ENCODE measurements at regions not wholly inside any gene's neighbourhood (a gene's known extent, or its start where the extent isn't known, plus 50 kb on each side); places are given as distances from the start of the nearest gene placed in this dataset.

DNA sequence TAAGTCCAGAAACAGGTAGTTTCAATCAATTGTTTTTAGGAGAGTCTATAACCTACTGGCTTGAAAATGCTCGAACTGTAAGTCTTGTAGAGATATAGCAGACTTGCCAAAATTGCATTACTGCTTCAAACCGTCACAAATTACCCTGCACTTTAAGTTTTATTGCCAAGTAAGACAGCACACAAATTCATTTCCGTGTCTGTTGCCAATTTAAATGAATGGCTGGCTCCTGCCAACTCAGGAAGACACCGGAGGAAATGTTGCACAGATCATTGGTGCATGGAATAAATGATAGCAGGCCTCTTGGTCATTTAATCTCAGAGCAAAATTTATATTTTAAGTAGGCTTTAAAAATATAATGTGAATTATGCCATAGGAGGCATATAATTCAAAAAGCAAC is 438.1 kb downstream of the HACE1 start:
- no peaks in the 10 kb centered on the region for H3K36me3 Mint-ChIP-seq (ENCODE audit: low read depth)
- H3K27me3 Mint-ChIP-seq (ENCODE audit: low read depth), result no peaks in the 10 kb centered on the region
- H3K27ac Mint-ChIP-seq, result no peak overlapping the region
- H3K4me3 Mint-ChIP-seq, result no peak overlapping the region
- peaks cover 10% of the 10 kb centered on the region for H3K9me3 Mint-ChIP-seq
- H3K4me1 Mint-ChIP-seq (ENCODE audit: low read depth), result no peaks in the 10 kb centered on the region

DNA sequence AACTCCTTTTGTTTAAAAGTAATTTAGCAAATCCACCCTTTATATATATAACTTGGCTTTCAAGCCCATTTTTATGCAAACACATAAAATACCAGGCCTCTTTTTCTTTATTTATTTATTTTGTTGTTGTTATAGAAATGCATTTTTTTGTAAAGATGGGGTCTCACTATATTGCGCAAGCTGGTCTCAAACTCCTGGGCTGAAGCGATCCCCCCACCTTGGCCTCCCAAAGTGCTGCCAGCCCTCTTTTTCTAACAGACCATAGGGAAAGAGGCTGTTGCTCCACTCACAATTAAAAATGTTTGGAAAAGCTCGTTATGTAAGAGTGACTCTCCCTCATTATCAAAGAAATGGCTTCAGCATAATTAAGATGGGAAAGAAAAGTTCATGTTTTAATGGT is 440.9 kb downstream of the HACE1 start:
- Mint-ChIP-seq H3K9me3 (peaks cover 4% of the 10 kb centered on the region), H3K36me3 (ENCODE audit: low read depth) (no peaks in the 10 kb centered on the region), H3K27me3 (ENCODE audit: low read depth) (no peaks in the 10 kb centered on the region), H3K27ac (no peak overlapping the region), H3K4me1 (ENCODE audit: low read depth) (no peaks in the 10 kb centered on the region), H3K4me3 (no peak overlapping the region)

DNA sequence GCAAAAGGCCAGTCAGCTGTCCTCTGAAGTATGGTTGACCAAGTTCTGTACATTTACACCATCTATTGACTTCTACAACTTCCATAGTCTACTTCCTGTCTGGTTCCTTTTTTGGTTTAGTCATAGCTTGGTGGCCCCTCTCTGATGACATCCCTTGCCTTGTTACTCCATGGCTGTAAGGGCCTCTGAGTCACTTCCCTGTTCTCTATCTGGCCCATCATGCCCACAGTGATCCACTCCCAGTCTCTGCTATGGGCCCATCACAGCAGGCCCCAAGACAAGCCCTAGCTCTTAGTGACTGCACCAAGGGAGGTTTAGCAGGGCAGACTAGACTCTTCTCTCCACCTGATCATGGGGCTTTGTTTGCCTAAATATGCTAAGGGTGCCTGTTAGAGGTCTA is 441.6 kb downstream of the HACE1 start:
- no peaks in the 10 kb centered on the region for H3K27me3 Mint-ChIP-seq (ENCODE audit: low read depth)
- H3K36me3 Mint-ChIP-seq (ENCODE audit: low read depth), result no peaks in the 10 kb centered on the region
- H3K4me1 Mint-ChIP-seq (ENCODE audit: low read depth), result no peaks in the 10 kb centered on the region
- peaks cover 4% of the 10 kb centered on the region for H3K9me3 Mint-ChIP-seq
- H3K27ac Mint-ChIP-seq, result no peak overlapping the region
- no peak overlapping the region for H3K4me3 Mint-ChIP-seq

DNA sequence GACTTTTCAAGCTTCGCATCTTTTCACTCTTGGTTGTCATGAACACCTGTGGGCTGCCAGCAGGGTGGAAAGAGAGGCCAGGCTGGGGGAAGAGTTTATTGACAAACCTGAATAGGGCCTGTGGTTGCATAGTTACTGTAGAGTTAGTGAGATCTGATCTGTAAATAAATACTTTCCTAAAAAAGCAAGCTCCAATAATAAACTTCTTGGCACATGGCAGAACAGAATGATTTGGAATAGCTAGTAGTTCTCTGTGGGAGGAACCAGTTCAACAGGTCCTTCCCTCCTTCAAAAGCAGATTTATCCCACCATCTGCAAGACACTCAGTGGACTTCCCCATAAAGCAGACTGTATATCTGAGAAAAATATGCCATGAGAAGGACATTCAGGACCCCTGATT is 445.0 kb downstream of the HACE1 start:
- Mint-ChIP-seq H3K27ac (no peak overlapping the region), H3K36me3 (ENCODE audit: low read depth) (no peaks in the 10 kb centered on the region), H3K4me3 (no peak overlapping the region), H3K9me3 (peaks cover 4% of the 10 kb centered on the region), H3K27me3 (ENCODE audit: low read depth) (no peaks in the 10 kb centered on the region), H3K4me1 (ENCODE audit: low read depth) (no peaks in the 10 kb centered on the region)

DNA sequence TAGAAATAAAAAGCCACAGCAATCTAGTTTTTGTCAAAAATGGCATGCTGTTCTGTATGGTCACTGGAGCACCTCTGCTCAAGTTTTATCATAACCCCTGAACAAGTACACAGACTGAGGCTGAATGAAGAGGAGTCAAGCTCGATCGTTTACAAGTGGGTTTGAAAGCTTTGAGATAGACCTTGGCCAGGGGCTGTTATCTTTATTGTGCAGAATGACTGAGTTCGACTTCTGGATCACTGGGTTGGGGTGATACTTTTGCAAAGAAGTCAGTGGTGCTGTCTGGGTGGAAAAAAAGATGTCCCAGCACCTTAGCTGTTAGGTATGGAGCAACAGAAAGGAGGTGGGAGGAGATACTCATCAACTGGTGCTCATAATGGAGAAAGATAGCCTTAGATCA is 446.0 kb downstream of the HACE1 start:
- Mint-ChIP-seq H3K36me3 (ENCODE audit: low read depth) (no peaks in the 10 kb centered on the region), H3K27me3 (ENCODE audit: low read depth) (no peaks in the 10 kb centered on the region), H3K4me1 (ENCODE audit: low read depth) (no peaks in the 10 kb centered on the region), H3K27ac (no peak overlapping the region), H3K4me3 (no peak overlapping the region), H3K9me3 (no peaks in the 10 kb centered on the region)

DNA sequence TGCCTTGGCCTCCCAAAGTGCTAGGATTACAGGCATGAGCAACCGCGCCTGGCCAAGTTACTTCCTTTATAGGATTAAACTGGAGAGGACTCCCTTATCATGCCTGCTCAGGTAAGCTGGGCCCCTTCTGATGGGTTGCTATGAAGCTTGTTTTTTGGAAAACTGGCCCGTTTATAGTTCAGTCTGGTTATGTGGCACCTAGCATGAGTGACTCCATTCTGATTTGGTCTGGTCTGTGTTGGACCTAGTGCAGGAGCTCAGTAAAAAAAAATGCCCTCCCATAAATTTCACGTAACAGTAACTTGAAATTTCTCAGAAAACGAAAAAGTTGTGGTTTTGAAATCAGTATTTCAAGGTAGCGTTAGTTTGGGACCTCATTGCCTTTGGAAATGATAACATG is 448.4 kb downstream of the HACE1 start:
- Mint-ChIP-seq H3K4me3 (no peak overlapping the region), H3K36me3 (ENCODE audit: low read depth) (no peaks in the 10 kb centered on the region), H3K27ac (no peak overlapping the region), H3K4me1 (ENCODE audit: low read depth) (no peaks in the 10 kb centered on the region), H3K27me3 (ENCODE audit: low read depth) (no peaks in the 10 kb centered on the region), H3K9me3 (no peaks in the 10 kb centered on the region)

DNA sequence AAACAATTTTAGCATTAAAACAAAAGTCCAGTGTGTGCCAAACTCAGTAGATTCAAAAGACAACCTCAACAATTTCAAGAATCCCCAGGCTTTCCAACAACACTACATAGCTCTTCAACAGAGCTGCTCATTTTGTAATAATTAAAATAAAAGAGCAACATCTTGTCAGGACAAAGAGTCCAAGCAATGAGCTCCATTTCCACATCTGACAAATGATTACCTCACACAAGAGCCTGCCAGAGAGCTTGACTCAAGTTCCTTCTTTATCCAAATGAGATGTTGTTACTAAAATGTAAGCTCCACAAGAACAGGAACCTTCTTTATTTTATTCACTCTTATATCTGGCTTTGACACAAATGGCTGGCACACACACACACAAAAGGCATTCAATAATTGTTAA is 449.8 kb downstream of the HACE1 start:
- Mint-ChIP-seq H3K4me1 (ENCODE audit: low read depth) (no peaks in the 10 kb centered on the region), H3K9me3 (no peaks in the 10 kb centered on the region)

DNA sequence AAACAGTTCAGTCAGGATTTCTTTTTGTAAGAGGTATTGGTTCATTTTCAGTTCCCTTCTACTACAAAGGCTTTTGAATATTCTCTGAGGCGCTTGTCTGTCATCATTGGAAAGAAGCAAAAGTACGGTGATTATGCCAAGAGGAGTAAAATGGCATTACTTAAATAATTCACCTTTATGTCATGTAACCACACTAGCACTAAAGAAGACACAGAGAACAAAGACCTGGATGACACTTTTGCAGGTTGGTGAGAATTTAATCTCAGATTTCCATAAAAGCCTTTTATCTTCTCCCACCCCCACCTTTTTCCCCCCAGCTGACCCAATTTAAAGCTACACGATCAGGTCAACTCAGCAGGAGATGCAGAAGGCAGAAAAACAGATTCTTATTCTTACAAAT is 451.8 kb downstream of the HACE1 start:
- no peaks in the 10 kb centered on the region for H3K27me3 Mint-ChIP-seq (ENCODE audit: low read depth)
- H3K36me3 Mint-ChIP-seq (ENCODE audit: low read depth), result no peaks in the 10 kb centered on the region

More for the DNA sequence above, 449.8 kb downstream of the HACE1 start:
- no peaks in the 10 kb centered on the region for H3K27me3 Mint-ChIP-seq (ENCODE audit: low read depth)
- H3K36me3 Mint-ChIP-seq (ENCODE audit: low read depth), result no peaks in the 10 kb centered on the region
- H3K4me3 Mint-ChIP-seq, result no peak overlapping the region
- no peak overlapping the region for H3K27ac Mint-ChIP-seq

DNA sequence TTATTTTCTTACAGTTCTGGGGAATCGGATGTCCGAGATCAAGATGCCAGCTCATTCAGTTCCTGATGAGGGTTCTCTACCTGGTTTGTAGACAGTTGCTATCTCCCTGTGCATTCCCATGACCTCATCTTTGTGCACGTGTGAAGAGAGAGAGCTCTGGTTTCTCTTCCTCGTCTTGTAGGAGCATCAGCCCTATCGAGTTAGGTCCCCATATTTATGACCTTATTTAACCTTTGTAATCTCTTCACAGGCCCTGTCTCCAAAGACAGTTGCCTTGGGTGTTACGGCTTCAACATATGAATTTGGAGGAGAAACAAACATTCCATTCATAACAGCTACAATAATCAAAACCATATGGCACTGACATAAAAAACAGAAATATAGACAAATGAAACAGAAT is 455.3 kb downstream of the HACE1 start:
- Mint-ChIP-seq H3K4me1 (ENCODE audit: low read depth) (no peaks in the 10 kb centered on the region), H3K36me3 (ENCODE audit: low read depth) (no peaks in the 10 kb centered on the region), H3K9me3 (no peaks in the 10 kb centered on the region), H3K27ac (no peak overlapping the region), H3K4me3 (no peak overlapping the region), H3K27me3 (ENCODE audit: low read depth) (no peaks in the 10 kb centered on the region)

More for the DNA sequence above, 451.8 kb downstream of the HACE1 start:
- Mint-ChIP-seq H3K4me3 (no peak overlapping the region), H3K4me1 (ENCODE audit: low read depth) (no peaks in the 10 kb centered on the region), H3K9me3 (no peaks in the 10 kb centered on the region), H3K27ac (no peak overlapping the region)

DNA sequence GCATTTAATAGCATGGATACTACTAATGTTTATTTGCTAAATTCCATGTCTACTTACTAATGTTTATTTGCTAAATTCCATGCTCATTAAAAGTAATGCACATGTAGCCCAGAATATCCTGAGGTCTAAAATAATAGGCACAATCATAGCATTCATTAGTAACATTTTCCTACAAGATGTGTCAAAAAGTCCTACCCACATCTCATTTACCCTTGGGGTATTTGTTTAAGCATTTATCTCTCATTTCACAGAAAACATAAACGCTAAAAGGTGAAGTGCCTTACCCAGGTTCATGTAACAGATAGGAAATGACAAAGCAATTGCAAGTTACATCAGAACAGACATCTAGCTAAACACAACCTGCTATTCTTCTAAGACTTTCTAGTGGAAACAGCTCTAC is 457.1 kb downstream of the HACE1 start:
- Mint-ChIP-seq H3K4me1 (ENCODE audit: low read depth) (no peaks in the 10 kb centered on the region), H3K27ac (no peak overlapping the region), H3K4me3 (no peak overlapping the region), H3K27me3 (ENCODE audit: low read depth) (no peaks in the 10 kb centered on the region), H3K9me3 (no peaks in the 10 kb centered on the region), H3K36me3 (ENCODE audit: low read depth) (no peaks in the 10 kb centered on the region)

DNA sequence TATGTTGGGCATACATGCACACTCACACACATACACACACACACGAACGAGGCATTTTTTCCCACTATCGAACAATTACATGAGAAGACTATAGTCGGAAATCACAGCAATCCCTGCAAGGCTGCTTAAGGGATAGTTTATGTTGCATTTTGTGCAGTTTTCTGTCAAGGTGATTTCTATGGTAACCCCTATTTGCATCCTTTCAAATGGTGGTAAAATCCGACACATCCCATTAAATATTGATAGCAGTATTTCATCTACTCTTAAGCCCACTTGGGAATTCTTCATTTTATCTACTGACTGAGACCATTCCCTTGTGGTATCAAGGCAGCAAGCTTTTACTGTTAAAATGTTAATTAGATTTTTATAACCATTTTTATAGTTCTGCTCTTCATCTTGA is 457.8 kb downstream of the HACE1 start:
- Mint-ChIP-seq H3K4me1 (ENCODE audit: low read depth) (no peaks in the 10 kb centered on the region), H3K27me3 (ENCODE audit: low read depth) (no peaks in the 10 kb centered on the region), H3K9me3 (no peaks in the 10 kb centered on the region), H3K36me3 (ENCODE audit: low read depth) (no peaks in the 10 kb centered on the region), H3K4me3 (no peak overlapping the region), H3K27ac (no peak overlapping the region)

DNA sequence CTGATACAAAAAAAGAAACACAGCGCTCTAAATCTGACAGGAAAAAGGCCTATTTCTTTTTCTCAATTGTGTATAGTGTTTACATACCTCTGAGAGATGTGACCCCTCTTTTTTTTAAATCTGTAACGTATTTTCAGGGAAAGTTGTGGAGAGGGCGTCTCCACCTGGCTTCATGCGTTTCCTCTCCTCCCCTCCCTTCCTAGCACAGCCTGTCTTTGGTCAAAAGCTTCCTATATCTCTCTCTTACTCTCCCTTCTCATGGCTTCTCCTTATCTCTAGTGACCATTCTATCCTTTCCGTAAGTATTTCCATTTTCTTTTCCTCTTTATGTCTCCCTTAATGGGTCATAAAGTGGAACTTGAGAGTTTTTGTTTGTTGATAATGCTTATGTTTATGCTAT is 458.9 kb downstream of the HACE1 start:
- no peaks in the 10 kb centered on the region for H3K27me3 Mint-ChIP-seq (ENCODE audit: low read depth)
- no peak overlapping the region for H3K27ac Mint-ChIP-seq
- H3K9me3 Mint-ChIP-seq, result no peaks in the 10 kb centered on the region
- H3K4me1 Mint-ChIP-seq (ENCODE audit: low read depth), result no peaks in the 10 kb centered on the region
- H3K4me3 Mint-ChIP-seq, result no peak overlapping the region
- no peaks in the 10 kb centered on the region for H3K36me3 Mint-ChIP-seq (ENCODE audit: low read depth)

DNA sequence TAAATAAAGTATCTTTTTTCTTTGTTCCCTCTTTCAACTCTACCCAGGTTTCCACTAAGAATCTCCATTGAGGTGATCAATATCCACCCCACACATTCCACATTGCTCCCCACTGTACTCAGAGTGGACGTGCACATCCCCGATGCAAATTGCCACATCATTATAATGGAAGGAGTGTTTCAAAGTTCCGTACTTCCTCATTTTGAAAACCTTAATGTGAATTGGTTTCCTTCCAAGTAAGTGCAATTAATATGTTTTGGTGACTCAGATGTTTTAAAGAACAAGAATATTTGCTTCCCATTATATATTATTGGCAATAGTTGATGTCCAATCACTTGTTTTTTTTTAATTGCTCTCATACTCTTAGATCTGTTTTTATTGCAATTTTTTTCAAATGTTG is 463.6 kb downstream of the HACE1 start:
- no peaks in the 10 kb centered on the region for H3K9me3 Mint-ChIP-seq
- H3K27me3 Mint-ChIP-seq (ENCODE audit: low read depth), result no peaks in the 10 kb centered on the region
- H3K27ac Mint-ChIP-seq, result no peak overlapping the region
- no peaks in the 10 kb centered on the region for H3K4me1 Mint-ChIP-seq (ENCODE audit: low read depth)
- H3K4me3 Mint-ChIP-seq, result no peak overlapping the region
- H3K36me3 Mint-ChIP-seq (ENCODE audit: low read depth), result no peaks in the 10 kb centered on the region

DNA sequence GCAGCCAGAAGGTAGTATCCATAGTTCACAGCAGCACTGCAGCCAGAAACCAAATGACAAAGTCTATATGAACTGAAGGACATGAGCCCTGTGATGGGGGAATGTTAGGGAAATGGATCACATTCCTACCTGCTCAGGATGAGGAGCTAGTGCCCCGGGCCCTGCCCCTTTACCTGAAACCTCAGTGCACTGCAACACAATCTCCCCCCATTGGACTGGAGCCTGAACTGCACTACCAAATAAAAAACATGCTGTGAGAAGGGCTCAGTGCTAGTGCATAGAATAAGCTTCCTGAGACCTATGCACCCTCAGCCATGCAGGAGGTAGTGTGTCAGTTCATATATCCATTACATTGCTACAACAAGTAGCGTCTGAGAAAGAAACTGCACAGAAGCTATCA is 477.8 kb downstream of the HACE1 start:
- Mint-ChIP-seq H3K4me1 (ENCODE audit: low read depth) (no peaks in the 10 kb centered on the region), H3K27ac (no peak overlapping the region), H3K27me3 (ENCODE audit: low read depth) (no peaks in the 10 kb centered on the region), H3K4me3 (no peak overlapping the region), H3K36me3 (ENCODE audit: low read depth) (no peaks in the 10 kb centered on the region), H3K9me3 (no peaks in the 10 kb centered on the region)

DNA sequence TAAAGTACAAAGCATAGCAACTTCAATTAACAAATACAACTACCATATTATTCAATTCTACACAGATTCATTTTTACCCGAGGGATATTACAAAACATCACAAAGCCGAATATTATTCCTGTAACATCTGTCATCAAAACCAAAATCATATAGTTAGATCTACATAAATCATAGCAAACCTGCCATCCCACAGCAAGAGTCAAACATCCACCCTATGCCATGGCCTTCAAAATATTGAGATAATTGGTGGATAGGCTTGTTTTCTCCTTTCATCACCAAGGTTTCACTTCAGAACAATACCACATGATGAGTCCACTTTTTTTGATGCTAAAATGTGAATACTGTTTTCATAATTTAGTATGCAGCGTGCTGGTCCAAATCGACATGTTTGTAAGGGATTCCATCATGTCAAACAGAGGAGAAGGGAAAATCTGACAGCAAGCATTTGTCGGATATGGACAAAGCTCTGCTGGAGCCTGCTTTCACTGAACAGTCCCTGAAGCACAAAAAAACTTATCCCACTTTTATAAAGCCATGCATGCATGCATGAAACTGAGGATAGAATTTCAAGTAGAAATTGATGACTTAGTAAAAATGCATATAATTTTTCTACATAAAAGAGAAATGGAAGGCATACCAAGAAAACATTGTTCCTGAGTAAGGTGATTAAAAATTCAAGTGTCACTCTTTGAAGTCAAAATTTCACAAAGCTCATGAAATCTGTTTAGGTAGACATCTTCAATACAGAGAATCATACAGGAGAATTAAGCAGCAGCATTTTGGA is 494.1 kb downstream of the HACE1 start:
- no peaks in the 10 kb centered on the region for H3K36me3 Mint-ChIP-seq (ENCODE audit: low read depth)
- H3K4me1 Mint-ChIP-seq (ENCODE audit: low read depth), result no peaks in the 10 kb centered on the region
- no peaks in the 10 kb centered on the region for H3K9me3 Mint-ChIP-seq
- H3K4me3 Mint-ChIP-seq, result no peak overlapping the region
- no peaks in the 10 kb centered on the region for H3K27me3 Mint-ChIP-seq (ENCODE audit: low read depth)
- H3K27ac Mint-ChIP-seq, result no peak overlapping the region

DNA sequence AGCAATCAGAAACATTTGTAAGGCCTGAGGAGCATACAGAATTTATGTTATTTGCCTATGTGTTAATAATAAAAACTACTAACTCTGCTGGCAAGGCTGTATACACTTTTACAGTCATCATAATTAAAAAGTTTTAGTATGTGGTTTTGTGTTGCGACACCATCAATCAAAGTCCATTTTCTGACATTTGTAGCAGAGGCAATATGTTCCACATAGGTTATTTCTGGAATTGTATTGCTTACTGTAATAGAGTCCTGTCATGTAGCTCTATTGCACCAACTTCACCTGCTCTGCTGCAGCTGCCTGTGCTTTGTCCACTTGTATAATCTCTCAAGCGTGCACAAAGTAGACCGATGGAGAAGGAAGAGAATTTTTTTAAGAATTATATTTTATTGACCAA is 501.8 kb downstream of the HACE1 start:
- no peaks in the 10 kb centered on the region for H3K36me3 Mint-ChIP-seq (ENCODE audit: low read depth)
- no peaks in the 10 kb centered on the region for H3K27me3 Mint-ChIP-seq (ENCODE audit: low read depth)
- H3K4me1 Mint-ChIP-seq (ENCODE audit: low read depth), result no peaks in the 10 kb centered on the region
- no peak overlapping the region for H3K27ac Mint-ChIP-seq
- no peaks in the 10 kb centered on the region for H3K9me3 Mint-ChIP-seq
- no peak overlapping the region for H3K4me3 Mint-ChIP-seq

All from T-helper 1 cell treated with Interleukin-12 subunit alpha and Interleukin-12 subunit beta and Interleukin-4 antibody, amounts not matched to agents 30 μg/mL and 1 μg/mL, for 36 hours (primary cell).